ENCODE measurements at regions not wholly inside any gene's neighbourhood (a gene's known extent, or its start where the extent isn't known, plus 50 kb on each side); places are given as distances from the start of the nearest gene placed in this dataset.

DNA sequence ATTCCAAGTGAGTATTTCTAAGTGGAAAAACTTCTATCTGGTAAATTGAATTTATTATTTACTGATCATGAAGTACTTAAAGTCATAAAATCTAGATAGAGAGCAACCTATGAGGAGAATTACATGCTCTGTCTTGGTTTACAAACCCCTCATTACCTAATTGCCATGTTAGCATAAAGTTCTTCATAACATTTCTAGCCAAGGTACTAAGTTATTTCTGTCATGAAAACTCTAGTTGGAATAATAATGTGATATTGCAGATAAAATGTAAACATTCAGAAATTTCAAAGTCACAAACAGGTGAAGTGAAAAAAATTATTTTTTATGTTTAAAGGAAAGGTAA, 228.6 kb downstream of the TTLL7 start:
- no peak overlapping the region for H3K4me3 ChIP-seq
- H3K9me3 ChIP-seq: no peaks in the 10 kb centered on the region
- no peak overlapping the region for H3K27ac ChIP-seq
- H3K4me1 ChIP-seq: peaks cover 6% of the 10 kb centered on the region
- DNase-seq (ENCODE audit: low spot score in 2 of 2): no peak
- TF ChIP-seq POLR2AphosphoS5 (IDR thresholded peaks at IDR 0.05) (no peak), EP300 (IDR thresholded peaks at IDR 0.05) (no peak), POLR2A (IDR thresholded peaks at IDR 0.05) (no peak)
- TF ChIP-seq, protein P1, sequence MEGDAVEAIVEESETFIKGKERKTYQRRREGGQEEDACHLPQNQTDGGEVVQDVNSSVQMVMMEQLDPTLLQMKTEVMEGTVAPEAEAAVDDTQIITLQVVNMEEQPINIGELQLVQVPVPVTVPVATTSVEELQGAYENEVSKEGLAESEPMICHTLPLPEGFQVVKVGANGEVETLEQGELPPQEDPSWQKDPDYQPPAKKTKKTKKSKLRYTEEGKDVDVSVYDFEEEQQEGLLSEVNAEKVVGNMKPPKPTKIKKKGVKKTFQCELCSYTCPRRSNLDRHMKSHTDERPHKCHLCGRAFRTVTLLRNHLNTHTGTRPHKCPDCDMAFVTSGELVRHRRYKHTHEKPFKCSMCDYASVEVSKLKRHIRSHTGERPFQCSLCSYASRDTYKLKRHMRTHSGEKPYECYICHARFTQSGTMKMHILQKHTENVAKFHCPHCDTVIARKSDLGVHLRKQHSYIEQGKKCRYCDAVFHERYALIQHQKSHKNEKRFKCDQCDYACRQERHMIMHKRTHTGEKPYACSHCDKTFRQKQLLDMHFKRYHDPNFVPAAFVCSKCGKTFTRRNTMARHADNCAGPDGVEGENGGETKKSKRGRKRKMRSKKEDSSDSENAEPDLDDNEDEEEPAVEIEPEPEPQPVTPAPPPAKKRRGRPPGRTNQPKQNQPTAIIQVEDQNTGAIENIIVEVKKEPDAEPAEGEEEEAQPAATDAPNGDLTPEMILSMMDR (IDR thresholded peaks at IDR 0.05): no peak
- no peaks in the 10 kb centered on the region for H3K27me3 ChIP-seq
- no peaks in the 10 kb centered on the region for H3K36me3 ChIP-seq

- TF ChIP-seq EP300 (IDR thresholded peaks at IDR 0.05): no peak
- TF ChIP-seq POLR2A (IDR thresholded peaks at IDR 0.05): no peak
- TF ChIP-seq POLR2AphosphoS5 (IDR thresholded peaks at IDR 0.05): no peak
- TF ChIP-seq, protein P1 (IDR thresholded peaks at IDR 0.05): no peak
- Histone ChIP-seq H3K27me3 (no peaks in the 10 kb centered on the region), H3K36me3 (no peaks in the 10 kb centered on the region), H3K27ac (no peak overlapping the region), H3K4me3 (no peak overlapping the region), H3K9me3 (no peaks in the 10 kb centered on the region), H3K4me1 (peaks cover 6% of the 10 kb centered on the region)
- 26% methylated on average over 3 of the region's 3 CpGs for WGBS
- DNase-seq (ENCODE audit: low spot score in 2 of 2): no peak
These were observed 229.2 kb downstream of the TTLL7 start for GRCh38 chr1:83769594-83770318.

- DNase-seq (ENCODE audit: low spot score in 2 of 2): no peak
- 44% methylated on average over 3 of the region's 3 CpGs for WGBS
- TF ChIP-seq POLR2AphosphoS5 (IDR thresholded peaks at IDR 0.05) (no peak), POLR2A (IDR thresholded peaks at IDR 0.05) (no peak), EP300 (IDR thresholded peaks at IDR 0.05) (no peak)
- TF ChIP-seq, protein P1 (IDR thresholded peaks at IDR 0.05): no peak
- no peaks in the 10 kb centered on the region for H3K27me3 ChIP-seq
- no peaks in the 10 kb centered on the region for H3K36me3 ChIP-seq
- H3K9me3 ChIP-seq: no peaks in the 10 kb centered on the region
- peaks cover 6% of the 10 kb centered on the region for H3K4me1 ChIP-seq
- no peak overlapping the region for H3K4me3 ChIP-seq
- no peak overlapping the region for H3K27ac ChIP-seq
These were observed 229.9 kb downstream of the TTLL7 start for GRCh38 chr1:83769072-83769471.

DNA sequence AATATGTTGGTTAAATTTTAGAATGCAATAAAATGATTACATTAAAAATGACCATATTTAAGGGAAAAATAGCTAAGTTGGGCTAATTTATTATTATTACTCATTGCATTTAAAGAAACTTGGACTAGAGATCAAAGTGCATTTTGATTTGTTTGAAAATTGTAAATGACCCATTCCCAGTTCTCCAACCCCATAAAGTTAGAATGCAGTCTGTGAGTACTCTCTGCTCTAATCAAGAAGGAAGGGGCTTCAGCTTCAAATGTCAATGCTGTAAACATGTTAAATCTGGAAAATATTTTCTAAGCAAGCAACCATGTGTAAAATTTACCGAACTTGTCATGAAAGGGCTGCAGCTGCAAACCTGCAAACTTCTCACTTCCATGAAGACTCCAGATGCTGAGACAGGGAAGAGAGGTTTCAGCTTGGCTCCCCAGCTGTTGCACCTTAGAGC, 232.7 kb downstream of the TTLL7 start:
- Histone ChIP-seq H3K4me3 (no peak overlapping the region), H3K27me3 (no peaks in the 10 kb centered on the region), H3K27ac (no peak overlapping the region), H3K36me3 (no peaks in the 10 kb centered on the region), H3K9me3 (no peaks in the 10 kb centered on the region), H3K4me1 (peaks cover 6% of the 10 kb centered on the region)
- no peak for DNase-seq (ENCODE audit: low spot score in 2 of 2)
- 86% methylated on average over 1 of the region's 1 CpG for WGBS
- no peak for TF ChIP-seq POLR2A (IDR thresholded peaks at IDR 0.05)
- TF ChIP-seq EP300 (IDR thresholded peaks at IDR 0.05): no peak
- TF ChIP-seq, protein P1 (IDR thresholded peaks at IDR 0.05): no peak
- TF ChIP-seq POLR2AphosphoS5 (IDR thresholded peaks at IDR 0.05): no peak

GRCh38 chr1:83765125-83765524, 233.8 kb downstream of the TTLL7 start:
- no peaks in the 10 kb centered on the region for H3K36me3 ChIP-seq
- no peaks in the 10 kb centered on the region for H3K9me3 ChIP-seq
- H3K27me3 ChIP-seq: no peaks in the 10 kb centered on the region
- H3K4me3 ChIP-seq: no peak overlapping the region
- H3K4me1 ChIP-seq: peaks cover 4% of the 10 kb centered on the region
- H3K27ac ChIP-seq: no peak overlapping the region
- no peak for DNase-seq (ENCODE audit: low spot score in 2 of 2)
- WGBS: 75% methylated on average over 3 of the region's 3 CpGs
- TF ChIP-seq POLR2A (IDR thresholded peaks at IDR 0.05) (no peak), POLR2AphosphoS5 (IDR thresholded peaks at IDR 0.05) (no peak), EP300 (IDR thresholded peaks at IDR 0.05) (no peak)
- TF ChIP-seq, protein P1 (IDR thresholded peaks at IDR 0.05): no peak

Data from suprapubic skin (tissue), 4 donors.